Effector CD8-positive, alpha-beta T cell (primary cell): ENCODE measurements at regions not wholly inside any gene's neighbourhood (a gene's known extent, or its start where the extent isn't known, plus 50 kb on each side); places are given as distances from the start of the nearest gene placed in this dataset.
"Not testable (repeated sequence)": the region's sequence is repeated elsewhere in the genome, so short reads cannot be mapped to it uniquely, and the experiment has no call there.

Source experiments
- DNase-seq: peaks from one replicate; lab custom pipeline; 2025; lab: John Stamatoyannopoulos, UW

GRCh38 chr3:8420612-8421011 lies 81.0 kb upstream of the LMCD1 start:
- DNase-seq, result no peak

- no peak for DNase-seq
These were observed 80.4 kb upstream of the LMCD1 start for GRCh38 chr3:8421267-8421666.

- no peak for DNase-seq
These were observed 79.9 kb upstream of the LMCD1 start for GRCh38 chr3:8421711-8422110.

- DNase-seq, result no peak
These were observed 78.3 kb upstream of the LMCD1 start for GRCh38 chr3:8423307-8423706.

GRCh38 chr3:8424281-8424680 lies 77.3 kb upstream of the LMCD1 start:
- no peak for DNase-seq

GRCh38 chr3:8436661-8437287 lies 64.8 kb upstream of the LMCD1 start:
- no peak for DNase-seq

GRCh38 chr3:8438507-8439079 lies 63.0 kb upstream of the LMCD1 start:
- no peak for DNase-seq

GRCh38 chr3:8440142-8440541 lies 61.5 kb upstream of the LMCD1 start:
- not testable (repeated sequence) for DNase-seq

GRCh38 chr3:8441969-8442559 lies 59.6 kb upstream of the LMCD1 start:
- no peak for DNase-seq

GRCh38 chr3:8442993-8443650 lies 58.5 kb upstream of the LMCD1 start:
- DNase-seq, result no peak

GRCh38 chr3:8443829-8444791 lies 57.5 kb upstream of the LMCD1 start:
- DNase-seq, result no peak

- DNase-seq, result no peak
These were observed 56.7 kb upstream of the LMCD1 start for GRCh38 chr3:8444883-8445282.

- DNase-seq, result no peak
These were observed 55.8 kb upstream of the LMCD1 start for GRCh38 chr3:8445861-8446260.

- no peak for DNase-seq
These were observed 54.8 kb upstream of the LMCD1 start for GRCh38 chr3:8446845-8447244.

GRCh38 chr3:8450618-8451017 lies 51.0 kb upstream of the LMCD1 start:
- DNase-seq, result no peak

GRCh38 chr3:8451696-8452095 lies 49.9 kb upstream of the LMCD1 start:
- DNase-seq, result no peak
